Lower leg skin (tissue), 3 donors: ENCODE measurements at regions not wholly inside any gene's neighbourhood (a gene's known extent, or its start where the extent isn't known, plus 50 kb on each side); places are given as distances from the start of the nearest gene placed in this dataset.

Source experiments
- CTCF ChIP-seq, 3 donors: fragments of 450-650 bp; IDR thresholded peaks; one replicate each; pipeline ENCODE4 v1.5.1; 2016; ENCODE audit warnings: antibody characterized with exemption in 3 of 3, mild to moderate bottlenecking in 3 of 3, moderate library complexity in 2 of 3
- POLR2A ChIP-seq, 2 donors: fragments of 450-650 bp; IDR thresholded peaks; one replicate each; pipeline ENCODE4 v1.6.1; 2016 to 2017; ENCODE audit warnings: antibody characterized with exemption in 2 of 2, mild to moderate bottlenecking in 1 of 2, moderate library complexity in 1 of 2

DNA sequence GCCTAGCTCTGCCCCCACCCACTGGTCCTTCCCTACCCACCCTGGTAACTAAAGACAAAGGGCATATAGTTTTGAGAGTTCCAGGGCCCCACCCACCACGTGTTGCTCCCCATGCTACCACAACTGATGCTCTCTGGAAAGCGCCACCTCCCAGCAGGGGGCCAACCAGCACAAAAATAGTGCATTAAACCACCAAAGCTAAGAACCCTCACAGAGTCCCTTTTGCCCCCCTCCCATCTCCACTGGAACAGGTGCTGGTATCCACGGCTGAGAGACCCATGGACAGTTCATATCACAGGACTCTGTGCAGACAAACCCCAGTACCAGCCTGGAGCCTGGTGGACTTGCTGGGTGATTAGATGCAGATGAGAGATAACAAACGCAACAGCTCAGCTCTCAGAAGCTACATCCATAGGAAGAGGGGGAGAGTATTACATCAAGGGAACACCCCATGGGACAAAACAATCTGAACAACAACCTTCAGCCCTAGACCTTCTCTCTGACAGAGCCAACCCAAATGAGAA is 715.9 kb downstream of the NUP35 start:
- TF ChIP-seq CTCF (IDR thresholded peaks at IDR 0.05), result no peak
- no peak for TF ChIP-seq POLR2A (IDR thresholded peaks at IDR 0.05)
